HG03175 (cell line): ENCODE measurements at regions not wholly inside any gene's neighbourhood (a gene's known extent, or its start where the extent isn't known, plus 50 kb on each side); places are given as distances from the start of the nearest gene placed in this dataset.

ENCODE experiments used
- ATAC-seq: cut with Tn5 transposase; IDR thresholded peaks from one replicate; pipeline ENCODE4 v1.9.1; 2021; ENCODE audit warnings: mild to moderate bottlenecking, moderate library complexity; ENCODE audit not compliant: unreplicated experiment

DNA sequence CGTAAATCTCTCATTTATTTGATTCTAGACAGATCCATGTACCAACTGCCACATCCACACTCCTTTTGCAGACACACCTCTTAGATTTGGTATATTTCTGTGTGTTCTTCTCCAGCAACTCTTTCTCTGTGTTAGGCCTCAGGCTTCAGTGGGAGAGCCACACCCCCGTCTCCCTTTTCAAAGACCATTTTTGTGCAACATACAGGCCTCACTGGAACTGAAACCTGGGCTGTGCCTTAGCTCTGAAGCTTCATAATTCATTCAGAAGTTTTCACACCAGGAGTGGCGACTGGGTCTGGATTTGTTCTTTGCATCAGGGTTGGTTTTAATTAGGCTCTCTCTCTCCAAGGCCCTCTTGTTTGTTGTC lies 170.2 kb downstream of the THBS2 start:
- no peak for ATAC-seq

GRCh38 chr6:169082817-169083507 lies 170.7 kb downstream of the THBS2 start:
- no peak for ATAC-seq

DNA sequence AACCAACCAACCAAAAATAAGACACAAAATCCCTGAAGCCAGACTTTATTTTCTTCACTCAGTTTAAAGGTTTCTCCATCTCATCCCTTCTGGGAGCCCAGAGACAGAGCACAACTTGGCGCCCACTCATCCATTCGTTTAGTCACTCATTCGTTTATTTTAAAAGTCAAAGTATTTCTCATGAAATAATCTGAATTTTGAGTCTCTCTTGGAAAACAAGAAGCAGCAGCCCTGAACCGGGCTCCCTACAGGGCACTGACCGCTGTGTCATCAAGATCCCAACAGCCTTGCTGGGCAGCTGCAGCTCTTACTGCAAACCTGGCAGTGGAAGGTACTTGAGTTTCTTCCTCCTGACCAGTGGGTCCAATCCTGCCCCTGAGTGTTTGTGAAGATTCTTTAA lies 171.6 kb downstream of the THBS2 start:
- ATAC-seq: no peak

- no peak for ATAC-seq
Measured at GRCh38 chr6:169081248-169081647, 172.4 kb downstream of the THBS2 start.

- no peak for ATAC-seq
Measured at GRCh38 chr6:169079650-169080049, 174.0 kb downstream of the THBS2 start.

DNA sequence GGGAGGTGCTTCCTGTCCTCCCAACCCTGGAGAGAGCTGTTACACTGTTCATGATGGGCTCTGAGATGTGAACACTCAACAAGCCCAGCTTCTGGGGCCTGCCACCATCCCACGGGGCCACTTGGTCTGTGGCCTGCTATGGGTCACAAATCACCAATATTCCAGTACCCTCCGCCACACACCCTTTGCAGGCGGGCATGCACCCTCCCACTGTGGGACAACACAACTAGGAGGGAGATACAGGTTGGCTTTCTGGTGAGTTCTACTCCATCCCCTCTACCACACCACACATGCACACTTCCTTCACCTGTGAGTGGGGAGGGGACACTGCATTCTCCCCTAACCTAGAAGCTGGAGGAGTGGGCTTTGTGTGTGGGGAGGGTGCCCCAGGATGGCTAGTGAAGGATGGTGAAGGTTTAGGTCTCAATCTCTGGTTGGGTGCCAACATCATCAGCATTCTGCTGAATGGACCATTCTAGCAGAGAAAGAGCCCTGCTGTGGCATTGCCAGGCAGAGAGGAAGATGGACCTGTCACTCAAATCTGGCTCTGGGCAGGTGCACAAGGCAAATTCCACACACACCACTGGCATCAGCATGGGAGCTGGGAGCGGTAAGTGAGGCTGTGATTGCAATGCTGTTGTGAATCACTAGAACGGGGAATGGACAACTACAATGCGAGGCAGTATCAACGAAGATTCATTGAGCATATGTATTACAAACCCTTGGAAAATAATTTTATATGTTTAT lies 175.1 kb downstream of the THBS2 start:
- no peak for ATAC-seq

GRCh38 chr6:169075915-169076654 lies 177.6 kb downstream of the THBS2 start:
- ATAC-seq: no peak

- no peak for ATAC-seq
Measured at GRCh38 chr6:169075211-169075914, 178.3 kb downstream of the THBS2 start.

DNA sequence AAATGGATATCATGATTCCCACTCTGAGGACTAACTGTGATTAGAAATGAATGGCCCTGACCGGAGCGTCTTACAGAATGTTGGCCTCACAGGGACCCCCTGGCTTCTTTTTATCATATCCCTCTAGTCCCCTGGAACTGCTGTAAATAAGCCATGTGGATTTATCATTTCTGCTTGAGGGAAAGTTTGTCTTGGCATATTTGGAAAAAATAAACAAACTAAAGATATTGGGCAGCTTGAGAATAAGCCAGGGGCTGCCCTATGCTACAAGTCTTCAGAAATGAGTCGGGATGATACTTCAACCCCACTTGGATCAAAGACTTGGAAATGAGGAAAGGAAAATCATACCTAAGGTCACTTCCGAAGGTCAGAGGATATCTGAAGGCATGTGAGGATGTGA lies 179.1 kb downstream of the THBS2 start:
- no peak for ATAC-seq

DNA sequence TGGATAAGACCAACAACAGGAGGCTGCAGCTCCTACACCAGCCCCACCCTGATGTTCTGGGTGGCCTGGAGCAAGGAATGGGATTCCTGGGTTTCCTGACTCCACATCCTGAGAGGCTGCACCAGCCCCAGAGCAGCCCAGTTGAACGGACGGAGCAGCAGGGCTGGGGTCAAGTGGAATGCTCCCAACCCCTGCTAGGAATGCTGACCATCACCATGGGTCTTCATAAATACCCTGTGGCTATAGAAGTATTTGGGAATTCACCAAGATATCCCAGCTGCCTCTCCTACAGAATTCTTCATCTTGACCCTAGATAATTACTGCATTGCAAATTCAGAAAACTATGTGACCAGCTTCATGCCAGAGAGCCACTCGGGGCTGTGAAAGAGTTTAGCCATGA lies 180.3 kb downstream of the THBS2 start:
- no peak for ATAC-seq

DNA sequence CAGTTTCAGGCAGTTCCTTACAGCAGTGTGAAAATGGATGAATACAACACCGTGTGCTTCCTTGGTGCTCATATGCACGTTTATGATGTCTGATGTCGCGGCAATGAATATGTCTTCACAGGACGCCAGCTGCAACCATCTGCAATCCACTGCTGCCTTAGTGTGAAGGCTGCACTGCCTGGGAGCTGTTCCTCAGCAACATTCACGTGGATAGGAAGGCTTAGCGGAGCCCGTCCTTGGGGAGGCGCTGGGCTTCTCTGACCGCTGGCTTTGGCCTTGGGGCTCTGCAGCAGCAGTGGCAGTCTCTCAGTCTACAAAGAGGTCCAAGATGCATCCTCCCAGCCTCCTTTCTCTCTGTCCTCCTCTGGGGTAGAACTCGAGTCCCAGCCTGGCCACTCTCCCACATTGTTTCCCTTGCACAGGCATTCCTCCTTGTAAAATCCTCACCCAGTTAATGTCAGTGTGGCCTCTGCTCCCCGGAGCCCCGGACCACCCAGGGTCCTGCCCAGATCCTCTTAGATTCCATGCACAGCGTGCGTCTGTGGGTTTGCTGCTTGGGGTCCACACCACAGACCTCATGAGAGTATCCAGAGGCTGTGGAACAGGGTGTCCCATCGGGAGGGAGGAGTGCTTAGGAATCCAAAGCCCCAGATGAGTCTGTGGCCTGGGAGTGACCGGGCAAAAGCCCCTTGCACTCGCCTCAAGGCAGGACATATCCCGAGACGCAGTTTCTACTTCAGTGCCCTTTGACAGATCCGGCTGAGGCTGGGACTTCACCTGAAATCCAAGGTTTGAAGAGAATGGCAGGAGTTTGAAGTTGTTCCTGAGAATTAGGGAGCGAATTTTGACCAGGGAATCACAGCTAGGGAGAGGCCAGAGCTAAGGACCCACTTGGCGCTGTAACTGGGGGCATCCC lies 181.3 kb downstream of the THBS2 start:
- ATAC-seq: no peak

GRCh38 chr6:169071394-169071793 lies 182.3 kb downstream of the THBS2 start:
- no peak for ATAC-seq

GRCh38 chr6:169070506-169071176 lies 183.0 kb downstream of the THBS2 start:
- no peak for ATAC-seq

DNA sequence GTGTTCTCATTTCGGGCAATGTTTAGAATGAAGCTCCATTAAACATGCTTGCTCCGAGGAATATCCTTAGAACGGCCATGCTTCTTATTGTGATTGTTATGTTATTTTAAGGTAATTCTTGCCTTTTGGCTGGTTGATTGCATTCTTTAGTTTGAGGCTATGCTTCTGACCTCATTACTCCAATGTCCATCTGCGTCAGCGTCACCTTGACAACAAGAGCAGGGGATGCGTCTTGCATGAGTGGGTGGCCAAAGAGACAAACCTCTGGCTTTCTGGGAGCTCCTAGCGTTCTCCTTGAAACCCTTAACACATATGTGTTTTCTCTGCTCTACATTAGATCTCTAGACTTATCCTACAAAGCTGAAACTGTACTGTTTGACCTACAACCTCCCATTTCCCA lies 184.3 kb downstream of the THBS2 start:
- no peak for ATAC-seq

DNA sequence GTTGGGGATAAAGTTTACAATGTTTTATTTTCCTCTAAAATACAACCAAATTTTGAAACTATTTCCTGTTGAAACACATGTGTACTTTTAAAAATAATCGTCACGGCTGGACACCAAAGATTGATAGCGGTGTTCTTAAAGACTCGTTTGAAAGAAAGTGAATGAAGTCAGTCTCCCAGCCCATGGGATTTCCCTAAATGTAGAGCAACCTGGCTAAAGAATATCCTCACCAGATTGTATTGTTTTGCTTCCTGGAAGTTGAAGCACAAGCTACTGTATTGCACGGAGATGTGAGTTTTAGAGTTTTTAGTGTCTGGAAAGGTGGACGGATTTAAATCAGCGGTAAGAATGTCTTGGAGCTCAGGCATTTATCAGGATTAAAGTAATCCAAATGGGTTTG lies 189.5 kb downstream of the THBS2 start:
- no peak for ATAC-seq

DNA sequence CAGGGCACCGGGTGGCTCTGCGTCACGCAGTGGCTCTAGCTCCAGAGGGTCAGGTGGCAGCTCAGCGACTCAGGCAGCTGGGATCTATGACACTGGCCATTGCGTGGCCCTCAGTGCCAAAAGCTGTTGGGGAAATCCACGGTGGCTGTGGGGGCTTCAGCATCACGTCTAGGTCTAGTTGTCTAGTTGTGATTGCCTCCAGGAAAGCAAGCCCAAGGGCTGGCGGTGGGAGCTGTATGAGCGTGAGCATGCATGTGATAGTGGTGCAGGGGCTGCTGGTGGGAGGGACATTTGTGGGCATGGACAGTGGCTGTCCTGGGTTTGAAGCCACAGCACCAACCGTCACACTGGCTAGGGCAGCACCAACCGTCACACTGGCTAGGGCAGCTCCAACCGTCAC lies 191.4 kb downstream of the THBS2 start:
- ATAC-seq: no peak

- ATAC-seq: no peak
Measured at GRCh38 chr6:169058634-169059033, 195.0 kb downstream of the THBS2 start.

DNA sequence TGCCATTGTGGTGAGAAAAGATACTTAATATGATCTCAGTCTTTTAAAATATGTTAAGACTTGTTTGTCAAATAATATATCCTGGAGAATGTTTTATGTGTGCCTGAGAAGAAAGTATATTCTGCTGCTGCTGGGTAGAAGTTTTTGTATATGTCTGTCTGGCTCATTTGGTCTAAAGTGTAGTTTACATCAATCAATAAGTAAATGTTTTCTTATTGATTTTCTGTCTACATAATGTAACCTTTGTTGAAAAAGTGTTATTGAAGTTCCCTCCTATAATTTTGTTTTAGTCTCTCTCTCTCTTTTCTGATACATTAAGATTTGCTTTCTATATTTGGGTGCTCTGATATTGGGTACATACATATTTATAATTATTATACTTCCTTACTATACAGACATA lies 201.2 kb downstream of the THBS2 start:
- ATAC-seq: no peak

- no peak for ATAC-seq
Measured at GRCh38 chr6:169051371-169051770, 202.3 kb downstream of the THBS2 start.

- ATAC-seq: no peak
Measured at GRCh38 chr6:169048865-169049205, 204.8 kb downstream of the THBS2 start.
